T1000 (cell line): ENCODE measurements at regions not wholly inside any gene's neighbourhood (a gene's known extent, or its start where the extent isn't known, plus 50 kb on each side); places are given as distances from the start of the nearest gene placed in this dataset.
"Not testable (repeated sequence)": the region's sequence is repeated elsewhere in the genome, so short reads cannot be mapped to it uniquely, and the experiment has no call there.

Experiments
- DNase-seq: peaks from one replicate; lab custom pipeline; 2025; ENCODE audit warnings: mixed read lengths; lab: John Stamatoyannopoulos, UW

- DNase-seq = no peak
Measured at GRCh38 chr21:14058566-14058965, 152.2 kb downstream of the LIPI start.

GRCh38 chr21:14057841-14058481 lies 152.8 kb downstream of the LIPI start:
- peak; percentile 4 for DNase-seq

- no peak for DNase-seq
Measured at GRCh38 chr21:14057313-14057712, 153.4 kb downstream of the LIPI start.

- no peak for DNase-seq
Measured at GRCh38 chr21:14056771-14057191, 154.0 kb downstream of the LIPI start.

GRCh38 chr21:14055746-14056515 lies 154.8 kb downstream of the LIPI start:
- DNase-seq = not testable (repeated sequence)

- DNase-seq = no peak
Measured at GRCh38 chr21:14054682-14055081, 156.1 kb downstream of the LIPI start.

- DNase-seq = no peak
Measured at GRCh38 chr21:14050121-14050520, 160.6 kb downstream of the LIPI start.

GRCh38 chr21:14046401-14046800 lies 164.4 kb downstream of the LIPI start:
- no peak for DNase-seq

- DNase-seq = no peak
Measured at GRCh38 chr21:14040386-14040785, 170.4 kb downstream of the LIPI start.

- DNase-seq = not testable (repeated sequence)
Measured at GRCh38 chr21:14028619-14029018, 182.1 kb downstream of the LIPI start.

GRCh38 chr21:14027235-14027869 lies 183.4 kb downstream of the LIPI start:
- DNase-seq = peak; percentile 80

- not testable (repeated sequence) for DNase-seq
Measured at GRCh38 chr21:14020108-14020507, 190.6 kb downstream of the LIPI start.

- not testable (repeated sequence) for DNase-seq
Measured at GRCh38 chr21:14015841-14016240, 194.9 kb downstream of the LIPI start.

- DNase-seq = not testable (repeated sequence)
Measured at GRCh38 chr21:14013623-14014498, 196.9 kb downstream of the LIPI start.

- DNase-seq = no peak
Measured at GRCh38 chr21:14013056-14013603, 197.6 kb downstream of the LIPI start.

GRCh38 chr21:14012409-14012808 lies 198.3 kb downstream of the LIPI start:
- DNase-seq = no peak

GRCh38 chr21:14011751-14012150 lies 199.0 kb downstream of the LIPI start:
- DNase-seq = not testable (repeated sequence)

- not testable (repeated sequence) for DNase-seq
Measured at GRCh38 chr21:14011149-14011548, 199.6 kb downstream of the LIPI start.

GRCh38 chr21:14010729-14011128 lies 200.0 kb downstream of the LIPI start:
- DNase-seq = no peak

- not testable (repeated sequence) for DNase-seq
Measured at GRCh38 chr21:14009990-14010389, 200.8 kb downstream of the LIPI start.

GRCh38 chr21:14009238-14009981 lies 201.3 kb downstream of the LIPI start:
- DNase-seq = not testable (repeated sequence)
